LoVo (cell line): ENCODE measurements at regions not wholly inside any gene's neighbourhood (a gene's known extent, or its start where the extent isn't known, plus 50 kb on each side); places are given as distances from the start of the nearest gene placed in this dataset.

Source experiments
- DNase-seq: peaks from one replicate; pipeline ENCODE4 v3.0.0-alpha.2; 2016; ENCODE audit warnings: low spot score

GRCh38 chr20:55783381-55783780, 221.9 kb downstream of the CBLN4 start:
- DNase-seq, result no peak

- DNase-seq, result no peak
These were observed 222.4 kb downstream of the CBLN4 start for GRCh38 chr20:55782912-55783253.

- no peak for DNase-seq
These were observed 223.0 kb downstream of the CBLN4 start for GRCh38 chr20:55782224-55782911.

GRCh38 chr20:55778796-55779195, 226.5 kb downstream of the CBLN4 start:
- no peak for DNase-seq

GRCh38 chr20:55777641-55778040, 227.7 kb downstream of the CBLN4 start:
- DNase-seq, result no peak

DNA sequence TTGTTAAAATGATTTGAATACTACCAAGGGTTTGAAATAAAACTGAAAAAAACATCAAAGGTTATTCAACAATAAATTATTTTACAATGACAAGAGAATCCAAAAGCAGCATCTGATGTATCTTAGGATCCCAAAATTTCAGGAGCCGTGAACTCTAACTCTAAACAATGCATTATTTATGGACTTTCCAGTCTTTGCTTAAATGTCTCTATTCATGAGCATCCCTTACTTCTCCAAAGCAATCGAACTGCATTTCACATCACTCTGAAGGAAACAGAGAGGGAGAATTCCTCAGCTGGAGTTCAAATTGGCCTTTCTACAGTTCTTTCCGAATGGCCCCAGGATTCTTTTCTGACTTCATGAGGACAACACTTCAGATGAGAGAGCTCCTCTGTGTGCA, 229.1 kb downstream of the CBLN4 start:
- DNase-seq, result no peak

GRCh38 chr20:55774628-55775027, 230.7 kb downstream of the CBLN4 start:
- no peak for DNase-seq

GRCh38 chr20:55761797-55762196, 243.5 kb downstream of the CBLN4 start:
- no peak for DNase-seq

GRCh38 chr20:55761100-55761499, 244.2 kb downstream of the CBLN4 start:
- no peak for DNase-seq

- no peak for DNase-seq
These were observed 244.7 kb downstream of the CBLN4 start for GRCh38 chr20:55760586-55760985.

DNA sequence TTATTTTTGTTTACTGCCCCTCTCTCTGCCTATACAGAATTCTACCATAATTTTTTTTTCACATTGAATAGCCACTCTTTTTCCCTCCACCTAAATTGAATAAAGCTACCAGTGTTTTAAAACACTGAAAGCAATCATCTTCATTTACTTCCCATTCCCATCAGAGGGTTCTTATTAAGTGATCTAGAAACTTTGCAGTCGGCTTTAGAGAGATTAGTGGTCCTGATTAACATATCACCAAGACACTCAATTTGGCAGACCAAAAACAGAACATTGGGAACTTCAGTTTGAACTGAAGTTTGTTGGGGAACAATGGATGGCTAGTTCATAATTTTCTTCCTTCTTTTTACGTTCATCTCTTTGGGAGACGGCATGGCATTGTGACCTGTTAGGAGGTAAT, 249.5 kb downstream of the CBLN4 start:
- no peak for DNase-seq

DNA sequence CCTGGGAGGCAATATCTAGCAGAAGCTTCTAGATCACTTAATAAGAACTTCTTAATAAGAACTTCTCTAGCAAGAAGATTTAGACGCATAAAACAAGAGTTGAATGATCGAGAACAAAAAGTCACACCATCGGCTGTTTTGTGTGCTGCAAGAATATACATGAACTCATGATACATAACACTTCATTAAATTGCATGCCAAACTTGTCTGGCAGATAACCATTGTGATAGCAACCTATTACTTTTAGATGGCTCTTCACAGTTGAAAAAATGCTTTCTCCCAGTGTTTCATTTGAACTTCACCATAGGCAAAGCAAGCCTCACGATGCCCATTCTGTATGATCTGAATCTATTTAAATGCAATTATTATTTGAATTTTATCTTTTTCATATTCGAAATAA, 249.9 kb downstream of the CBLN4 start:
- DNase-seq, result no peak

GRCh38 chr20:55746723-55747122, 258.6 kb downstream of the CBLN4 start:
- no peak for DNase-seq

DNA sequence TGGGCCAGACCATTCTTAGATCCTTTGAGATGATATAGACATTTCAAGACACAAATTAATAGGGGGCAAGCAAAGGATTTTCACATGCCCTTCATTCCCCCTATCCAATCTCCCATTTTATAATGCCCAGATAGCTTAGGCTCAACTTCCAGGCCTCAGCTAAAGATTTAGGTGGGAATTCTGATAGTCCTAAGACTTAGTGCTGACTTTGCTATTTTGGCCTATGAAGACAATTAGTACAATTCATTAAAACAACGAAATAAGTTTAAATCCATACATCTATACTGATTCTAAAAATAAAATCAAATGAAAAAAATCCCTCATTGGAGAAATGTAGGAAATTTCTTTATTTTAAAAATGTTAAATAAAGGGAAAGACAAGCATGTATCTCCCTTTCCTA, 259.5 kb downstream of the CBLN4 start:
- DNase-seq, result no peak

DNA sequence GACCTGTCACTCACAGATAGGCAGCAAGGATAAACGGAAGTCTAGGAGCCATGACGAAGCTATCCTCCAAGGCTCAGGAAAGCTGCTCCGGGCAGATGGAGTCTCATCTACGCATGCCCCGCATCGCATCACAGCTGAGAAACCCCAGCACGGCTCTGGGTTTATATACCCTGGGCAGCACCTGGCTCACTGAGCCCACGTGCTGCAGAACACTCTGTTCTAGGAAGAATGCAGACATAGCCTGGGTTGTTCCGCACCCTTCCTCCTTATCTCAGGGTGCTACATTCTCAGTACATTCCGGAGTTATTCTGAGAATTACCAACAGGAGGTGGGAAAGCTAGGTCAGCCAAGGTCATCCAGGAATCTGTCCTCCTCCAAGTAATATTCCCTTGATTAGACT, 260.4 kb downstream of the CBLN4 start:
- no peak for DNase-seq

GRCh38 chr20:55741801-55742200, 263.5 kb downstream of the CBLN4 start:
- no peak for DNase-seq

GRCh38 chr20:55740076-55740475, 265.2 kb downstream of the CBLN4 start:
- no peak for DNase-seq

- DNase-seq, result no peak
These were observed 275.0 kb downstream of the CBLN4 start for GRCh38 chr20:55730321-55730720.

GRCh38 chr20:55714736-55715135, 290.6 kb downstream of the CBLN4 start:
- DNase-seq, result no peak

DNA sequence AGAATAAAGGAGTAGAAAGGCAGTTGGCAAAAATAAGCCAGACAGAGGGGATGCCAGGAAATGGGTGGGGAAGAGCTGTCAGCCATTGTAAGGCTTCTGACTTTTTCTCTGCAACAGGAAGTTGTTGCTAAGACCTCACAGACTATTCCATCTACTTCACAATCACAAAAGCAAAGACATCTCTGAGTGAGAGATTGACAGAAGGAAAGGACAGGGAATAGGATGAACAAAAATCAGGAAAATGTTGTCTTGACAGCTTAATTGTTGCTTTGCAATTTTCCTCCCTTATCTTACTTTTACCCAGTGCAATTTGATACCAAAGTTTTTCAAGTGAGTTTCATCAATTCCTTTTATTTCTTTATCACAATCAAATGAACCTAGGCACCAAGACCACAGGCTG, 291.2 kb downstream of the CBLN4 start:
- DNase-seq, result no peak

DNA sequence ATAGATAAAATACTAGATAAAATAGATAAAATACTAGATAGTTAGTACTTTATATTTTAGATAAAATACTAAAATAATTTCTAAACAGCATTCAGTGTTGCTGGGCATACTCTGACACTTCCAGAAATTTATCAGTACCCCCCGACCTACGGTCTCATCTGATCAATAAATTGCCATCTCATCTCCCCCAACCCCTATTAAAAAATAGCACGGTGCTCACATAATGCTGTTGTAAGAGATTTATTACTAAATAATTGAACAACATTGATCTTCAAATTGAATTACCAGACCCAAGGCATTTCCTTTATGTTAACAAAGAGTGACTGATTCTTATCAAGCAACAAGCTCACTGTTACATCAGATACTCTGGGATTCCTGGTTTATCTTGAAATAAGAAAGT, 300.9 kb downstream of the CBLN4 start:
- DNase-seq, result no peak

DNA sequence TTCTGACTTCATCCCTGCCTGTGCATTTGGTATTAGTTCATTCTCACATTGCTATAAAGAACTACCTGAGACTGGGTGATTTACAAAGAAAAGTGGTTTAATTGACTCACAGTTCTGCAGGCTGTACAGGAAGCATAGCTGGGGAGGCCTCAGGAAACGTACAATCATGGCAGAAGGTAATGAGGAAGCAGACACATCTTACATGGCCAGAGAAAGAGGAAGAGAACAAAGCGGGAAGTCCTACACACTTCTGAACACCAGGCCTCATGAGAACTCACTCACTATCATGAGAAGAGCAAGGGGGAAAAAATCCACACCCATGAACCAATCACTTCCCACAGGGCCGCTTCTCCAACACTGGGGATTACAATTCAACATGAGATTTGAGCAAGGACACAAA, 303.9 kb downstream of the CBLN4 start:
- DNase-seq, result no peak

DNA sequence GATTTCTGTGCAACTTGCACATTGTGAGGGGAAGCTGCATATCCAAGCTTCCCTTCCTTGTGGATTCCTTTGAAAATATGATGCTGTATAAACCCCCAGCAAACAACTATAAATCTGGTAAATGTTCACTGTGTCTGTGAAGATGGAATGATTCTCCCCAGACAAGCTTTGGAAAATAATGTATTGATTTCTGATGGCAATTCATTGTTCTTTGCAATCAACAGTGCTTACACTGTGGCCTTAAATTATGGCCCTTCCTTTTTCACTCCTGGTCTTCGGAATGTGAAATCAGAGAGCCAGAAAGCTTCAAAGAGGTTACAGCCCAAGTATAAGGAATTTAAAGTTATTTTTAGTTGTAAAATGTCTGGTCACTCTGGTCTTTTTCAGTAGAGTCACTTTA, 308.8 kb downstream of the CBLN4 start:
- no peak for DNase-seq

- no peak for DNase-seq
These were observed 311.7 kb downstream of the CBLN4 start for GRCh38 chr20:55693641-55694040.

DNA sequence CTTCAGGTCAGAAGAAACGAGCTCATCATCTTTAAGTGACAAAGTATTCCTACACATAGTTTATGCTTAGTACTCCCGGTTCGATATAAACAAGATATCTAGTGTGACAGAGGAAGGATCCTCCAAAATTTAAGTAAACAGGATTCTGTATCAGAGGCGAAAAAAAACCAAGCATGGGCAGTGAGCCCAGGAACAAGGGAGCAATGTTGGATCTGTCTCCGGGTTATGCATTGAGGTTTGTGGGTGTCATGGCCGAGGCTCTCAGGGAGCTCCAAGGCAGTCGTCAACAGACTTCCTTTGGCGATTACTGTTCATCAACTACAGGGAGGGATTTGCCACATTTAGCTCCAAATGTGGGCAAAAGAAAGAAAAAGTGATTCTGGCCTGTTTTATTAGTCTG, 319.5 kb downstream of the CBLN4 start:
- no peak for DNase-seq
